ENCODE measurements at regions not wholly inside any gene's neighbourhood (a gene's known extent, or its start where the extent isn't known, plus 50 kb on each side); places are given as distances from the start of the nearest gene placed in this dataset.

- TF ChIP-seq FOS (IDR thresholded peaks at IDR 0.05; ENCODE audit: low read depth, low read length) (no peak), BHLHE40 (IDR thresholded peaks at IDR 0.05; ENCODE audit: low read depth, low read length) (no peak), RAD21 (IDR thresholded peaks at IDR 0.05; ENCODE audit: low read length) (no peak), RFX5 (IDR thresholded peaks at IDR 0.05; ENCODE audit: low read depth, low read length) (no peak), ELK1 (IDR thresholded peaks at IDR 0.05; ENCODE audit: borderline replicate concordance, low read depth, low read length) (no peak), MXI1 (IDR thresholded peaks at IDR 0.05; ENCODE audit: borderline replicate concordance, low read depth, low read length) (no peak), POLR2A (IDR thresholded peaks at IDR 0.05; ENCODE audit: low read depth, low read length) (no peak), NFE2L2 (IDR thresholded peaks at IDR 0.05; ENCODE audit: low read depth, low read length) (no peak), MAZ (IDR thresholded peaks at IDR 0.05; ENCODE audit: borderline replicate concordance, low read depth, low read length) (no peak), USF2 (IDR thresholded peaks at IDR 0.05; ENCODE audit: low read depth, low read length) (no peak), CHD1 (IDR thresholded peaks at IDR 0.05; ENCODE audit: low read depth, low read length) (no peak), RCOR1 (IDR thresholded peaks at IDR 0.05; ENCODE audit: insufficient replicate concordance, low read length) (no peak), MAFK (IDR thresholded peaks at IDR 0.05; ENCODE audit: low read depth, low read length) (no peak), CTCF (conservative IDR thresholded peaks at IDR 0.05; ENCODE audit: low read depth, low read length) (no peak), SMC3 (IDR thresholded peaks at IDR 0.05; ENCODE audit: low read depth, low read length) (no peak), CEBPB (IDR thresholded peaks at IDR 0.05; ENCODE audit: low read depth, low read length) (no peak)
- no peak overlapping the region for H3K4me3 ChIP-seq (ENCODE audit: insufficient read depth, low read depth, low read length)
- no peaks in the 10 kb centered on the region for H3K79me1 ChIP-seq (ENCODE audit: low read depth in 1 of 2, low read length in 2 of 2)
- no peak overlapping the region for H3K56ac ChIP-seq (ENCODE audit: extremely low read depth, insufficient read depth, low read length)
- H3K27ac ChIP-seq (ENCODE audit: insufficient read depth, low read length), result no peak overlapping the region
- H3K9me1 ChIP-seq (ENCODE audit: insufficient read depth, low read length), result no peaks in the 10 kb centered on the region
- no peaks in the 10 kb centered on the region for H4K20me1 ChIP-seq (ENCODE audit: insufficient read depth, low read length)
- in situ Hi-C loops (cut with MboI; ENCODE audit: low sequenced_read_pairs), result no loop called here
- dilution Hi-C loops (cut with HindIII; ENCODE audit: low sequenced_read_pairs, unreplicated experiment), result no loop called here
- intact Hi-C loops (cut with micrococcal nuclease), result no loop called here
- no peak overlapping the region for H3K9ac ChIP-seq (ENCODE audit: low read depth, low read length)
- no peak overlapping the region for H4K8ac ChIP-seq (ENCODE audit: low read depth in 2 of 2, low read length in 2 of 2)
- DNase-seq (no peak), ATAC-seq (ENCODE audit: low read depth) (no peak)
- no peak overlapping the region for H2BK15ac ChIP-seq (ENCODE audit: low read depth, low read length)
- no peak overlapping the region for H4K91ac ChIP-seq (ENCODE audit: insufficient read depth, low read depth, low read length)
- H2AFZ ChIP-seq (replicated peaks; ENCODE audit: low read length, poor library complexity), result no peak overlapping the region
- no peaks in the 10 kb centered on the region for H3K4me1 ChIP-seq (ENCODE audit: control insufficient read depth, insufficient read depth, low read length)
- no peak overlapping the region for H2BK20ac ChIP-seq (ENCODE audit: low read depth, low read length)
- no peak overlapping the region for H4K5ac ChIP-seq (ENCODE audit: low read depth, low read length)
- no peak overlapping the region for H2AK5ac ChIP-seq (ENCODE audit: low read depth, low read length)
- ChIA-PET POLR2A (ENCODE audit: unreplicated experiment) (no interaction called here), CTCF (no interaction called here)
- no peak overlapping the region for H2BK5ac ChIP-seq (ENCODE audit: low read depth, low read length, poor library complexity, severe bottlenecking)
- no TSS peak for BruUV-seq (replicated peaks)
- no peak overlapping the region for H3K4me2 ChIP-seq (ENCODE audit: low read depth, low read length)
- H3K4ac ChIP-seq (ENCODE audit: low read depth, low read length), result no peak overlapping the region
- H2BK120ac ChIP-seq (ENCODE audit: low read depth, low read length), result no peak overlapping the region
- WGBS, 2 experiments (ENCODE audit: extremely low coverage in 2 of 2, insufficient read length in 1 of 2), result no CpG with 5 or more reads among the region's 2 CpGs
- no peak overlapping the region for H3K18ac ChIP-seq (ENCODE audit: low read depth, low read length)
- H3K27me3 ChIP-seq (ENCODE audit: control insufficient read depth, insufficient read depth, low read length), result no peaks in the 10 kb centered on the region
- H3K14ac ChIP-seq (replicated peaks; ENCODE audit: low read depth, low read length), result no peak overlapping the region
- H3K9me3 ChIP-seq (ENCODE audit: control insufficient read depth, insufficient read depth, low read length), result no peaks in the 10 kb centered on the region
- H3K23ac ChIP-seq (ENCODE audit: low read depth, low read length), result no peak overlapping the region
- H2AK9ac ChIP-seq (replicated peaks; ENCODE audit: low read depth, low read length, poor library complexity), result no peak overlapping the region
- H3K36me3 ChIP-seq (ENCODE audit: control insufficient read depth, insufficient read depth, low read length), result no peaks in the 10 kb centered on the region
Measured at GRCh38 chr12:84495711-84496110, 416.9 kb downstream of the SLC6A15 start.

Data from IMR-90 (cell line).